SK-N-SH (cell line): ENCODE measurements at regions not wholly inside any gene's neighbourhood (a gene's known extent, or its start where the extent isn't known, plus 50 kb on each side); places are given as distances from the start of the nearest gene placed in this dataset.

Experiments used
- CTCF ChIA-PET: fragments of 300-600, 350-600 bp; formaldehyde crosslinking; extraction: SDS; loops from one replicate; lab custom pipeline; 2021; lab: Yijun Ruan, JAX
- POLR2A ChIA-PET: fragments of 350-600 bp; sonication (Branson Sonifier 250); formaldehyde crosslinking; extraction: SDS; loops from one replicate; lab custom pipeline; 2020; ENCODE audit warnings: antibody characterized with exemption, inconsistent platforms; lab: Yijun Ruan, JAX
- DNase-seq: peaks from one replicate; pipeline ENCODE4 v3.0.0; 2012
- H2AFZ ChIP-seq: fragments of 200-600 bp; sonication (generic); 2 replicates; pipeline ENCODE4 v1.8.1; 2016; ENCODE audit warnings: antibody characterized with exemption, mild to moderate bottlenecking, low read depth
- H3F3A ChIP-seq: fragments of 200-600 bp; sonication (generic); replicated peaks from 2 replicates; pipeline ENCODE3; 2016; ENCODE audit warnings: antibody characterized with exemption, mild to moderate bottlenecking; ENCODE audit not compliant: insufficient read depth
- H3K27ac ChIP-seq, 2 experiments: fragments of 200-500 bp in 1 of 2; fragments of 200-600 bp in 1 of 2; sonication (Bioruptor generic) in 1 of 2; sonication (generic), shearing (Covaris generic) in 1 of 2; 2 replicates each; pipeline versions ENCODE4 v1.5.1 to v1.6.1; 2014 to 2016; ENCODE audit warnings: low read depth in 2 of 2, inconsistent platforms in 1 of 2, low read length in 1 of 2, mild to moderate bottlenecking in 1 of 2, mixed read lengths in 1 of 2
- H3K27me3 ChIP-seq: fragments of 200-600 bp; sonication (generic), shearing (Covaris generic); 2 replicates; pipeline ENCODE4 v1.6.1; 2016; ENCODE audit warnings: mixed run types; ENCODE audit not compliant: insufficient read depth
- H3K36me3 ChIP-seq, 2 experiments: fragments of 200-500 bp in 1 of 2; fragments of 200-600 bp in 1 of 2; sonication (Bioruptor generic) in 1 of 2; sonication (generic) in 1 of 2; replicated peaks in 1 of 2; 2 replicates each; pipeline versions ENCODE3 to v1.5.1; 2014 to 2016; ENCODE audit warnings: low read length in 1 of 2, mild to moderate bottlenecking in 1 of 2; ENCODE audit not compliant: insufficient read depth in 2 of 2, control insufficient read depth in 1 of 2
- H3K4me1 ChIP-seq, 2 experiments: fragments of 200-500 bp in 1 of 2; fragments of 200-600 bp in 1 of 2; sonication (Bioruptor generic) in 1 of 2; sonication (generic), shearing (Covaris generic) in 1 of 2; 2 replicates each; pipeline versions ENCODE4 v1.5.1 to v1.6.1; 2014 to 2016; ENCODE audit warnings: low read depth in 1 of 2, low read length in 1 of 2, mixed run types in 1 of 2; ENCODE audit not compliant: insufficient read depth in 2 of 2, control insufficient read depth in 1 of 2
- H3K4me2 ChIP-seq: fragments of 200-600 bp; sonication (generic), shearing (Covaris generic); 2 replicates; pipeline ENCODE4 v1.6.1; 2017; ENCODE audit warnings: mixed run types
- H3K4me3 ChIP-seq, 2 experiments: fragments of 200-500 bp in 1 of 2; fragments of 200-600 bp in 1 of 2; sonication (Bioruptor generic) in 1 of 2; sonication (generic), shearing (Covaris generic) in 1 of 2; 2 replicates each; pipeline versions ENCODE4 v1.5.1 to v1.8.1; 2014 to 2016; ENCODE audit warnings: low read depth in 2 of 2, inconsistent platforms in 1 of 2, low read length in 1 of 2, mild to moderate bottlenecking in 1 of 2, mixed read lengths in 1 of 2, moderate library complexity in 1 of 2
- H3K79me2 ChIP-seq: fragments of 200-600 bp; sonication (generic); 2 replicates; pipeline ENCODE4 v1.8.1; 2017; ENCODE audit warnings: mild to moderate bottlenecking; ENCODE audit not compliant: insufficient read depth
- H3K9ac ChIP-seq: fragments of 200-600 bp; sonication (generic); 2 replicates; pipeline ENCODE4 v1.6.1; 2017; ENCODE audit warnings: mixed run types
- H3K9me2 ChIP-seq: fragments of 200-600 bp; sonication (generic); 2 replicates; pipeline ENCODE4 v1.6.1; 2017; ENCODE audit warnings: mixed run types
- H3K9me3 ChIP-seq: fragments of 200-600 bp; sonication (generic); 2 replicates; pipeline ENCODE4 v1.6.1; 2017; ENCODE audit warnings: mixed run types, mild to moderate bottlenecking, moderate library complexity
- H4K20me1 ChIP-seq: fragments of 200-600 bp; sonication (generic); 2 replicates; pipeline ENCODE4 v1.6.1; 2017; ENCODE audit warnings: mild to moderate bottlenecking, mixed run types; ENCODE audit not compliant: insufficient read depth
- CHD2 ChIP-seq: fragments of 150-350 bp; IDR thresholded peaks from 2 replicates; pipeline ENCODE4 v1.6.1; 2018; ENCODE audit warnings: low read length; ENCODE audit not compliant: partially characterized antibody
- EP300 ChIP-seq, 2 experiments: IDR thresholded peaks; 2 replicates each; pipeline versions ENCODE4 v1.4.0 to v1.6.1; 2012; ENCODE audit warnings: borderline replicate concordance in 1 of 2, low read depth in 1 of 2, low read length in 1 of 2
- EZH2phosphoT487 ChIP-seq: fragments of 200-600 bp; sonication (generic); IDR thresholded peaks from 2 replicates; pipeline ENCODE4 v1.6.1; 2017; ENCODE audit warnings: low read depth, mixed run types, mild to moderate bottlenecking, antibody characterized with exemption, moderate library complexity, borderline replicate concordance
- FOSL2 ChIP-seq: IDR thresholded peaks from 2 replicates; pipeline ENCODE4 v1.4.0; 2012; ENCODE audit warnings: low read depth, mild to moderate bottlenecking, moderate library complexity, borderline replicate concordance
- GABPA ChIP-seq: IDR thresholded peaks from 2 replicates; pipeline ENCODE4 v1.4.0; 2012; ENCODE audit warnings: low read depth, mild to moderate bottlenecking
- IRF3 ChIP-seq: fragments of 150-350 bp; IDR thresholded peaks from 2 replicates; pipeline ENCODE4 v1.6.1; 2016; ENCODE audit warnings: mild to moderate bottlenecking, low read depth, low read length
- JUND ChIP-seq: IDR thresholded peaks from 2 replicates; pipeline ENCODE4 v1.4.0; 2012
- MAX ChIP-seq: IDR thresholded peaks from 2 replicates; pipeline ENCODE4 v1.4.0; 2012; ENCODE audit warnings: low read depth
- MEF2A ChIP-seq: IDR thresholded peaks from 2 replicates; pipeline ENCODE4 v1.4.0; 2012; ENCODE audit warnings: low read depth, borderline replicate concordance
- NRF1 ChIP-seq: IDR thresholded peaks from 2 replicates; pipeline ENCODE4 v1.6.1; 2012; ENCODE audit warnings: low read depth, mild to moderate bottlenecking, low read length
- POLR2AphosphoS5 ChIP-seq: IDR thresholded peaks from 2 replicates; pipeline ENCODE4 v1.6.1; 2012; ENCODE audit warnings: low read depth, low read length
- RCOR1 ChIP-seq: fragments of 150-350 bp; IDR thresholded peaks from 2 replicates; pipeline ENCODE4 v1.6.1; 2017; ENCODE audit warnings: antibody characterized with exemption, low read length
- REST ChIP-seq: IDR thresholded peaks from 2 replicates; pipeline ENCODE4 v1.6.1; 2012; ENCODE audit warnings: mild to moderate bottlenecking, low read depth, low read length, moderate library complexity
- RXRA ChIP-seq: IDR thresholded peaks from 2 replicates; pipeline ENCODE4 v1.4.0; 2012; ENCODE audit warnings: low read depth, mild to moderate bottlenecking, borderline replicate concordance
- TAF1 ChIP-seq: IDR thresholded peaks from 2 replicates; pipeline ENCODE4 v1.6.1; 2012; ENCODE audit warnings: low read depth, mild to moderate bottlenecking, low read length, moderate library complexity, borderline replicate concordance
- TCF12 ChIP-seq: IDR thresholded peaks from 2 replicates; pipeline ENCODE4 v1.4.0; 2012
- ZBTB33 ChIP-seq: IDR thresholded peaks from 2 replicates; pipeline ENCODE4 v1.4.0; 2012; ENCODE audit warnings: low read depth, borderline replicate concordance
- WGBS: methylation state at CpG from one replicate; pipeline ENCODE4 v1.1.6; 2017; ENCODE audit warnings: low lambda C conversion rate; 5-methylcytosine and 5-hydroxymethylcytosine counted together

- Histone ChIP-seq H3K9me2 (no peaks in the 10 kb centered on the region), H3K4me1 (no peaks in the 10 kb centered on the region; a peak in 1 of 4 replicates), H3K79me2 (no peaks in the 10 kb centered on the region), H3K4me3 (no peak overlapping the region), H3K36me3 (no peaks in the 10 kb centered on the region), H3K9me3 (no peaks in the 10 kb centered on the region), H3K9ac (no peak overlapping the region), H4K20me1 (no peaks in the 10 kb centered on the region), H3K4me2 (no peak overlapping the region), H3F3A (no peaks in the 10 kb centered on the region), H2AFZ (no peak overlapping the region), H3K27me3 (no peaks in the 10 kb centered on the region), H3K27ac (no peak overlapping the region)
- ChIA-PET CTCF (interaction anchor here (2.6 kb wide), 1 partner anchor 325 kb away, joined by 9 read pairs; no protein-coding TSS in a partner anchor), POLR2A (no interaction called here)
- DNase-seq: no peak
- no peak for TF ChIP-seq JUND
- TF ChIP-seq REST: no peak
- no peak for TF ChIP-seq ZBTB33
- no peak for TF ChIP-seq CHD2
- no peak for TF ChIP-seq NRF1
- no peak for TF ChIP-seq RXRA
- TF ChIP-seq TAF1: no peak
- no peak for TF ChIP-seq EP300 (IDR thresholded peaks at IDR 0.05; ENCODE audit: borderline replicate concordance in 1 of 2, low read depth in 1 of 2, low read length in 1 of 2)
- TF ChIP-seq EZH2phosphoT487: no peak
- TF ChIP-seq FOSL2: no peak
- TF ChIP-seq GABPA: no peak
- no peak for TF ChIP-seq IRF3
- no peak for TF ChIP-seq RCOR1
- no peak for TF ChIP-seq MAX
- no peak for TF ChIP-seq POLR2AphosphoS5
- TF ChIP-seq MEF2A: no peak
- TF ChIP-seq TCF12: no peak
- 75% methylated on average over 5 of the region's 5 CpGs for WGBS
These were observed 159.1 kb downstream of the CCDC71L start for GRCh38 chr7:106501605-106502580.
